ENCODE measurements at regions not wholly inside any gene's neighbourhood (a gene's known extent, or its start where the extent isn't known, plus 50 kb on each side); places are given as distances from the start of the nearest gene placed in this dataset.

GRCh38 chr1:38142606-38143005 lies 96.0 kb upstream of the POU3F1 start:
- Histone ChIP-seq H3K27me3 (no peaks in the 10 kb centered on the region), H3K36me3 (no peaks in the 10 kb centered on the region), H3K4me3 (no peak overlapping the region), H3K9me3 (peaks cover 0 to 19% (median 0%) of the 10 kb centered on the region in 4 donors), H3K4me1 (peaks cover 0 to 40% (median 13%) of the 10 kb centered on the region in 4 donors), H3K27ac (no peak overlapping the region)
- TF ChIP-seq POLR2A (IDR thresholded peaks at IDR 0.05), result no peak
- TF ChIP-seq EP300 (IDR thresholded peaks at IDR 0.05), result no peak
- no peak for TF ChIP-seq CTCF (IDR thresholded peaks at IDR 0.05)
- no peak for DNase-seq (ENCODE audit: low spot score in 2 of 2)
- 89 to 93% methylated on average over 2 of the region's 2 CpGs for WGBS, 2 donors

- peaks cover 0 to 13% (median 0%) of the 10 kb centered on the region in 4 donors for H3K9me3 ChIP-seq
- peaks cover 0 to 45% (median 13%) of the 10 kb centered on the region in 4 donors for H3K4me1 ChIP-seq
- peak overlapping the region in 1 of 4 donors; percentile 17 for H3K27ac ChIP-seq
- WGBS, 2 donors, result 63 to 78% methylated on average over 3 of the region's 3 CpGs
- no peaks in the 10 kb centered on the region for H3K36me3 ChIP-seq
- no peak for DNase-seq (ENCODE audit: low spot score in 2 of 2)
- peaks cover 0 to 2% of the 10 kb centered on the region in 2 donors for H3K27me3 ChIP-seq
- no peak overlapping the region for H3K4me3 ChIP-seq
- no peak for TF ChIP-seq CTCF (IDR thresholded peaks at IDR 0.05)
- TF ChIP-seq POLR2A (IDR thresholded peaks at IDR 0.05), result no peak
- TF ChIP-seq EP300 (IDR thresholded peaks at IDR 0.05), result no peak
Measured at GRCh38 chr1:38141483-38141882, 94.9 kb upstream of the POU3F1 start.

- no peak overlapping the region for H3K4me3 ChIP-seq
- H3K27me3 ChIP-seq, result peaks cover 0 to 11% of the 10 kb centered on the region in 2 donors
- DNase-seq (ENCODE audit: low spot score in 2 of 2), result no peak
- H3K4me1 ChIP-seq, result peaks cover 0 to 45% (median 13%) of the 10 kb centered on the region in 4 donors
- TF ChIP-seq CTCF (IDR thresholded peaks at IDR 0.05), result no peak
- peak in 1 of 2 donors; percentile 60 for TF ChIP-seq EP300 (IDR thresholded peaks at IDR 0.05)
- peak overlapping the region in 3 of 4 donors; percentile 35 to 92 (median 87) for H3K27ac ChIP-seq
- 15 to 17% methylated on average over 14 to 15 of the region's 15 CpGs for WGBS, 2 donors
- no peaks in the 10 kb centered on the region for H3K9me3 ChIP-seq
- H3K36me3 ChIP-seq, result no peaks in the 10 kb centered on the region
Measured at GRCh38 chr1:38139738-38140487, 93.3 kb upstream of the POU3F1 start.

- DNase-seq (ENCODE audit: low spot score in 2 of 2), result peak; percentile 37 to 71
- H3K27ac ChIP-seq, result peak overlapping the region; percentile 35 to 92 (median 72)
- peaks cover 0 to 14% of the 10 kb centered on the region in 2 donors for H3K27me3 ChIP-seq
- H3K9me3 ChIP-seq, result no peaks in the 10 kb centered on the region
- 10 to 21% methylated on average over 2 to 4 of the region's 6 CpGs for WGBS, 2 donors
- no peaks in the 10 kb centered on the region for H3K36me3 ChIP-seq
- peaks cover 0 to 57% (median 15%) of the 10 kb centered on the region in 4 donors for H3K4me1 ChIP-seq
- H3K4me3 ChIP-seq, result no peak overlapping the region
- TF ChIP-seq POLR2A (IDR thresholded peaks at IDR 0.05) (no peak), EP300 (IDR thresholded peaks at IDR 0.05) (peak in 1 of 2 donors; percentile 83), CTCF (IDR thresholded peaks at IDR 0.05) (peak in 4 of 5 experiments; percentile 21 to 71 (median 50))
Measured at GRCh38 chr1:38138498-38139233, 92.1 kb upstream of the POU3F1 start.

DNA sequence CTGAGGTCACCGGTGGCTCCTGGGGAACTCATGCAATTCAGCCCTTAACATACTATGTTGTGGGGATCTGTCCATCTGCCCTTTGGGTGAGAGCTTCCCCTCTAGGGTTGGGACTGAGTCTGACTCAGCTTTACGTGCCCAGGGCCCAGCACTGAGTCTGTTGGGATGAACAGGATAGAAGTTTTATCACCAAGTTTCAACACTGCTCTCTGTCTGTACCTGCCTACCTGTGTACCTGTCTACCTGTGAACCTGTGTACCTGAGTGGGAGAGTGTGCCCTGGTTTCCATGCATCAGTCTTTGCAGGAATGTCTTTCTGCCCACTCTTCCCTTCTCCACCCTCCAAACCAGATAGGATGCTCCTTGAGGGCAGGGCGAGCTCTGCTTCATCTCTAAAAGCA lies 90.6 kb upstream of the POU3F1 start:
- H3K27me3 ChIP-seq, result peaks cover 0 to 14% of the 10 kb centered on the region in 2 donors
- WGBS, 2 donors, result 93 to 98% methylated on average over 3 of the region's 3 CpGs
- TF ChIP-seq EP300 (IDR thresholded peaks at IDR 0.05), result no peak
- no peak for TF ChIP-seq CTCF (IDR thresholded peaks at IDR 0.05)
- no peak for TF ChIP-seq POLR2A (IDR thresholded peaks at IDR 0.05)

More for the DNA sequence above, 90.6 kb upstream of the POU3F1 start:
- peaks cover 0 to 65% (median 20%) of the 10 kb centered on the region in 4 donors for H3K4me1 ChIP-seq
- H3K4me3 ChIP-seq, result no peak overlapping the region
- no peaks in the 10 kb centered on the region for H3K9me3 ChIP-seq
- no peak for DNase-seq (ENCODE audit: low spot score in 2 of 2)
- no peaks in the 10 kb centered on the region for H3K36me3 ChIP-seq
- H3K27ac ChIP-seq, result peak overlapping the region in 2 of 4 donors; percentile 72 to 87
